BLaER1 (cell line): ENCODE measurements at regions not wholly inside any gene's neighbourhood (a gene's known extent, or its start where the extent isn't known, plus 50 kb on each side); places are given as distances from the start of the nearest gene placed in this dataset.

ENCODE experiments used
- H3K27ac ChIP-seq: shearing (Covaris generic); formaldehyde crosslinking; 2 replicates; pipeline ENCODE4 v1.8.1; 2022
- H3K27me3 ChIP-seq: shearing (Covaris generic); formaldehyde crosslinking; 2 replicates; pipeline ENCODE4 v1.8.1; 2022
- H3K36me3 ChIP-seq: shearing (Covaris generic); formaldehyde crosslinking; 2 replicates; pipeline ENCODE4 v1.8.1; 2022
- H3K4me1 ChIP-seq: shearing (Covaris generic); formaldehyde crosslinking; 2 replicates; pipeline ENCODE4 v1.8.1; 2022
- H3K4me2 ChIP-seq: shearing (Covaris generic); formaldehyde crosslinking; 2 replicates; pipeline ENCODE4 v1.8.1; 2022
- H3K4me3 ChIP-seq: shearing (Covaris generic); formaldehyde crosslinking; 2 replicates; pipeline ENCODE4 v1.8.1; 2022
- H3K9ac ChIP-seq: shearing (Covaris generic); formaldehyde crosslinking; 2 replicates; pipeline ENCODE4 v1.8.1; 2022
- H3K9me3 ChIP-seq: shearing (Covaris generic); formaldehyde crosslinking; 2 replicates; pipeline ENCODE4 v1.8.1; 2022
- H4K20me1 ChIP-seq: shearing (Covaris generic); formaldehyde crosslinking; 2 replicates; pipeline ENCODE4 v1.8.1; 2022
- Cebpa-rat ChIP-seq: shearing (Covaris generic); IDR thresholded peaks from 2 replicates; pipeline ENCODE4 v1.8.1; 2022

DNA sequence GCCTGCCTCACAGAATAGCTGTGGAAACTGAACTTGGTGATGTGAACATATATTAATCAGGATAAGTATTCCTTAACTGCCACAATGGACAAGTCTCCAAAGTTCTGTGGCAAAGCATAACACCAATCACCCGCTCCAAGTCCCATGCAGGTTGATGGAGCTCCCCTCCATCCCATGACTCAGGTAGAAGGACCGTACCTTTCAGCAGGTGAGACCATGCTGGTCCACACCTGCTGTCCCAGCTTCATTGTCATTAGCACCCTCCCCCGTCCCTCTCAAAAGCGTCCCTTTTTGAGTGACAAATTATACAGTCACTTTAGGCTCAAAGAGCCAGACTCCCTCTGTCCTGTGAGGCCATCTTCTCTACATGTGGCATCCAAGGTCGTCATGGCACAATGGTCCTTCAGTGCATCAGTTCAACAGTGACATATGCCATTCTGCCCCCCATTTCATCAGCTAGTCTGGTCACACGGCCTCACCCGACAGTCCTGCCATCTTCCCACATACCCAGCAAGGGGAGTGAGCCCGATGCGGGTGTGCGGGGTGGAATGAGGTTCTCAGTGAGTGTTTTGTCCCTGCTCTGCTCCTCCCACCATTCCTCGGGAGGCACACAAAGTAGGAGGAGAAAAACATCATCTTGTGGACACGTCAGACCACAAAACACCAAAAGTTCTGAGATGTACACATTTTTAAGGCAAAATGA is 136.7 kb upstream of the MYCN start:
- Histone ChIP-seq H3K4me3 (no peak overlapping the region), H4K20me1 (no peaks in the 10 kb centered on the region), H3K9ac (no peak overlapping the region), H3K4me1 (peaks cover 12% of the 10 kb centered on the region), H3K27ac (no peak overlapping the region), H3K36me3 (no peaks in the 10 kb centered on the region), H3K4me2 (no peak overlapping the region), H3K9me3 (no peaks in the 10 kb centered on the region), H3K27me3 (no peaks in the 10 kb centered on the region)
- TF ChIP-seq Cebpa-rat, result no peak

DNA sequence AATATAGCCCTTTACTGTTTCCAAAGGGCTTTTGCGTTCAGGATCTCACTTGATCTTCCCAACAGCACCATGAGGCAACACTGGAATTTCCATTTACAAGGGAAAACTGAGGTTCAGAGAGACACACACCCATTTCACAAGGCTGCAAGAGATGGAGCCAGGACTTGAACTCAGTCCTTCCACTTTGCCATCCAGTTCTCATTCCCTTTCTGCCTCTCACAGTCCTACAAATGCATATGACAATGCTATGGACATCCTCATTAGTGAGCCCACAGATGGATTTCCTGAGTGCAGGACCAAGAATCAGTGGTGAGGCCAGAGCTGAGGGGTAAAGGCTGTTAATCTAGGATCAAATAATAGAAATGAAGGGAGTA is 136.1 kb upstream of the MYCN start:
- no peaks in the 10 kb centered on the region for H3K36me3 ChIP-seq
- TF ChIP-seq Cebpa-rat, result no peak
- no peaks in the 10 kb centered on the region for H3K9me3 ChIP-seq
- no peak overlapping the region for H3K4me2 ChIP-seq
- no peaks in the 10 kb centered on the region for H4K20me1 ChIP-seq
- H3K27me3 ChIP-seq, result no peaks in the 10 kb centered on the region
- no peak overlapping the region for H3K27ac ChIP-seq
- H3K4me1 ChIP-seq, result peaks cover 17% of the 10 kb centered on the region
- no peak overlapping the region for H3K4me3 ChIP-seq
- H3K9ac ChIP-seq, result no peak overlapping the region

DNA sequence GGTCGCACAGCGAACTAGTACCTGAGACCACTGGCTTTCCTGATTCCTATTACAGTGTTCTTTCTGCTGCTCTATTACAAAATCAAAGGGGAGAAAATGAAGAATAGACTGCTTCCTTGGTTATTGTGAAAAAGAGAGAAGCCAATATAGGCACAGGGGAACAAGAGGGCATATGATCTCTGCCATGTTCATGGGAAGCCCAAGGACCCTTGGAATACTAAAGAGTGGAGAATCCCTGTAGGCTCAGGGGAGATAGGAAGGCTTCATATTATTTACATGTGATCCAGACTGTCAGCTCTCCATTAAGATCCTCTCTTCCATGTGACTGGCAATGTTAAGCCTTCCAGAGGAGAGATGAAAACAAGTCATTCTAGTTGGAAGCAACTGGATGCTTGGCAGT is 135.7 kb upstream of the MYCN start:
- Histone ChIP-seq H3K27me3 (no peaks in the 10 kb centered on the region), H3K4me3 (no peak overlapping the region)

DNA sequence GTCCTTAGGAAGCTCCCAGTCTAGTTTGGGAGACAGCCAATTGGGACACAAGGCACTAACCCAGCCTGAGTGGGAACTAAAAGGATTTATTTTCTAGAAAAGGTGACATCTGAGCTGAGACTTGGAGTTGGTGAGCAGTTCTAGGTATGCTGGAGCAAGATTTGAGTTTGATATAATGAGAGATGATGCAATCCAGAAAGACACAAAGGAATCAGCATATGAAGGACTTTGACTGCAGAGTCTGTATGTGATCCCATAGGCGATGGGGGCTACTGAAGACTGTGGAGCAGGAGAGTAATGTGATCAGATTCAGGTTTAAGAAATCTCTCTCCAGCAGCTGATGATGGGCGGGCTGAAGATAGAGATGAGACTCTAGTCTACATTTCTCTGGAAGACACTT is 135.1 kb upstream of the MYCN start:
- H3K9me3 ChIP-seq, result no peaks in the 10 kb centered on the region
- H4K20me1 ChIP-seq, result no peaks in the 10 kb centered on the region
- no peak overlapping the region for H3K4me2 ChIP-seq
- peaks cover 17% of the 10 kb centered on the region for H3K4me1 ChIP-seq
- no peaks in the 10 kb centered on the region for H3K36me3 ChIP-seq
- no peaks in the 10 kb centered on the region for H3K27me3 ChIP-seq
- no peak overlapping the region for H3K27ac ChIP-seq
- H3K4me3 ChIP-seq, result no peak overlapping the region
- H3K9ac ChIP-seq, result no peak overlapping the region
- TF ChIP-seq Cebpa-rat, result no peak

More for the DNA sequence above, 135.7 kb upstream of the MYCN start:
- no peaks in the 10 kb centered on the region for H4K20me1 ChIP-seq
- H3K9ac ChIP-seq, result no peak overlapping the region
- H3K27ac ChIP-seq, result no peak overlapping the region
- peaks cover 17% of the 10 kb centered on the region for H3K4me1 ChIP-seq
- no peak overlapping the region for H3K4me2 ChIP-seq
- TF ChIP-seq Cebpa-rat, result no peak
- H3K36me3 ChIP-seq, result no peaks in the 10 kb centered on the region
- H3K9me3 ChIP-seq, result no peaks in the 10 kb centered on the region

DNA sequence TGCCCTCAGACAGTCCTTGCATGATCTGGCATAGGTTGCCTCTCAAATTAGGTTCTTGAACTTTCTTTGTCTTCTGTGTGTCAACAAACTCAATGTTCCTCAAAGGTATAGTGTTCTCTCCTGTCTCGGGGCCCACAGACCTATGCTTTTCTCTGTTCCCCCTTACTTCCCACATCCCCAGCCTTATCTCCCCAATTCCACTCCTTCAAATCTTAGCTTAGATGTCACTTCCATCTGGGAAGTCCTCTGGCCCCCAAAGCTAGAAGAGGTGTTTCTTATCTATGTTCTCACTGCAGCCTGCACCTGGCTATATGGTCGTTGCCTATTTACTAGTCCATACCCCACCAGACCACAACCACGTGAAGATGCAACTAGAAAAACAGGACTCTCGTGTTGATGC is 134.6 kb upstream of the MYCN start:
- Histone ChIP-seq H4K20me1 (no peaks in the 10 kb centered on the region), H3K9ac (no peak overlapping the region), H3K4me3 (no peak overlapping the region), H3K36me3 (no peaks in the 10 kb centered on the region), H3K4me2 (no peak overlapping the region), H3K9me3 (no peaks in the 10 kb centered on the region), H3K4me1 (peaks cover 17% of the 10 kb centered on the region), H3K27me3 (no peaks in the 10 kb centered on the region), H3K27ac (no peak overlapping the region)
- TF ChIP-seq Cebpa-rat, result no peak

DNA sequence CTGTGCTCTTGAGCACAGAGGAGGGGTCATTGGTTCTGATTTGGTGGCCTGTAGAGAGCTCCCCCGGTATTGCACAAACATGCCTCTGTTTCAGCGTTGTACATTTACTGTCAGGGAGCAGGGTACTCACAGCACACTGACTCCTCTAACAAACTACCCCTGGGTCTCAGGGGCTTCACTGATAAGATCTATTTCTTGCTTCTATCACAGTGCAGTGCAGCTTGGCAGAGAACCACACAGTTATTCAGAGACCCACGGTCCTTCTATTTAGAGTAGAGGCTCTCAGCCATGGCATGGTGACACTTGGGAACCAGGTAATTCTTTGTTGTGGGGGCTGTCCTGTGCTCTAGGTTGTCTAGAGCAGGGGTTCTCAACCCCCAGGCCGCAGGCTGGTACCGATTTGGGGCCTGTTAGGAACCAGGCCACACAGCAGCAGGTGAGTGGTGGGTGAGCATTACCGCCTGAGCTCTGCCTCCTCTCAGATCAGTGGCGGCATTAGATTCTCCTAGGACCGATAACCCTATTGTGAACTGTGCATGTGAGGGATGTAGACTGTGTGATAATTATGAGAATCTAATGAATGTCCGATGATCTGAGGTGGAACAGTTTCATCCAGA is 133.4 kb upstream of the MYCN start:
- Histone ChIP-seq H3K9ac (no peak overlapping the region), H3K4me1 (peaks cover 13% of the 10 kb centered on the region), H3K9me3 (no peaks in the 10 kb centered on the region), H3K4me3 (no peak overlapping the region), H3K36me3 (no peaks in the 10 kb centered on the region), H3K27ac (no peak overlapping the region), H3K27me3 (no peaks in the 10 kb centered on the region), H4K20me1 (no peaks in the 10 kb centered on the region), H3K4me2 (no peak overlapping the region)
- no peak for TF ChIP-seq Cebpa-rat

DNA sequence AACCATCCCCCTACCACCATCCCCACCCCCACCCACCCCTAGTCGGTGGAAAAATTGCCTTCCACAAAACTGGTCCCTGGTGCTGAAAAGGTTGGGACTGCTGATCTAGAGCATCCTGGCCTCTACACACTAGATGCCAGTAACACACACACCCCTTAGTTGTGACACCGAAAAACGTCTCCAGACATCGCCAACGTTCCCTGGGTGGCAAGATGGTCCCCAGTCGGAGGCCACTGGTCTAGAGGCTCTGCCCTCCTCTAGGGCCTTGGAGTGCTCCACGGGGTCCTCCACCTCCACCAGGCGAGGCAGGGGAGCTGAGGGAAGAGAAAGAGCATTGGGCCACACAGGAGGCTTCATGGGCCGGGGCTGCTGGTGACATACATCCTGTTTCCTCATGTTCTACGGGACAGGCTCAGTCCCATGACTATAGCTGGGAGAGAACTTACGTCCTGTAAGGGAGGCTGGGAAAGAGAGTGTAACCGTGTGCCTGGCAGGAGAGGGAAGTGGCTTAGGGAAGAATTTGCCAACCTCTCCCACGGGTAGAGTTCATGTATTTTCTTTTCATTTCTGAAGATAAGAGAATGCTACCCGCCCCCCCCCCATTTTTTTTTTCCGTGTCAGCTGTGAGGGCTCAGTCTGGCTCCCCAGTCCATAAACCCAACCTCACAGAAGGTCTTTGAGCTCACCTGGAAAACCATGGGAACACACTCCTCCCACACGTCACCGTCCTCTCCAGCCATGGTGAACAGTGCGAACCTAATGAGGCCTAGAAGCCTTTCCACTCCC is 132.7 kb upstream of the MYCN start:
- H3K4me2 ChIP-seq, result no peak overlapping the region; the same call in 1 of the 2 replicates
- no peak overlapping the region for H3K27ac ChIP-seq
- H3K27me3 ChIP-seq, result no peaks in the 10 kb centered on the region
- H3K9me3 ChIP-seq, result no peaks in the 10 kb centered on the region
- H3K9ac ChIP-seq, result no peak overlapping the region
- peaks cover 13% of the 10 kb centered on the region for H3K4me1 ChIP-seq
- no peaks in the 10 kb centered on the region for H4K20me1 ChIP-seq
- TF ChIP-seq Cebpa-rat, result no peak
- no peaks in the 10 kb centered on the region for H3K36me3 ChIP-seq
- H3K4me3 ChIP-seq, result no peak overlapping the region

DNA sequence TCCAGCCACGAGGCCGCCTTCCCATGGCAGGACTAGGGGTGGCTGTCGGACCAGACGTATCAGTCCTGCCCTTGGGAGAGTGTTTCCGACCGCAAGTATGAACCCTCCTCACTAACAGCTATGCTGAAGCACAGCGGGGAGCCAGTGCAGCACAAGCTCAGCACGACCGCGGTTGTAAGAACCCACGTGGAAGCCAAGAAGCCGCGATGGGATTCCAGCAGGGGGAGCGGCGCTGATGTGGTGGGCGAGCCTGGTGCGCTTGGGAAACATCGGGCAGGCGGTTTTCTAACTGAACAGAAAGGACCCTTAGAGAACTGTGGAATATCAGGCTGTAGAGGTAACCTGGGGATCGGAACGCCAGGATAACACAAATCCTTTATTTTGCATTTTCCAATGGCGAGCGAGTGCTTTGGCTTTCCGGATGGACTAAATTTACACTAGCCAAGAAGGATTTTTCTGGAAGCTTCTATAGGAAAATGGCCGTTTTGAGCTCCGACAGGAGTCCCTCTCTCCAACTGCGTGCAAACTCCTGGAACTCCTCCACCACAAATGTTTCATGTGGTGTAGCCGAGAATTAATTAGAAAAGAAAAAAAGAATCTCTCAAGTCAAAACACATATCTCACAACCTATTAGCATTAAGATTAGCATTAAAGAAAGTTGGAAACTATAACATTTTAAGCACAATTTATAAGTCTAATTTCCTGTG is 132.0 kb upstream of the MYCN start:
- no peaks in the 10 kb centered on the region for H3K27me3 ChIP-seq
- H3K9me3 ChIP-seq, result no peaks in the 10 kb centered on the region
- no peaks in the 10 kb centered on the region for H4K20me1 ChIP-seq
- H3K36me3 ChIP-seq, result no peaks in the 10 kb centered on the region
- H3K4me1 ChIP-seq, result peaks cover 13% of the 10 kb centered on the region
- H3K4me2 ChIP-seq, result peak overlapping the region; percentile 71
- TF ChIP-seq Cebpa-rat, result no peak
- no peak overlapping the region for H3K4me3 ChIP-seq
- H3K9ac ChIP-seq, result no peak overlapping the region
- peak overlapping the region; percentile 51; the same call in 1 of the 2 replicates for H3K27ac ChIP-seq

DNA sequence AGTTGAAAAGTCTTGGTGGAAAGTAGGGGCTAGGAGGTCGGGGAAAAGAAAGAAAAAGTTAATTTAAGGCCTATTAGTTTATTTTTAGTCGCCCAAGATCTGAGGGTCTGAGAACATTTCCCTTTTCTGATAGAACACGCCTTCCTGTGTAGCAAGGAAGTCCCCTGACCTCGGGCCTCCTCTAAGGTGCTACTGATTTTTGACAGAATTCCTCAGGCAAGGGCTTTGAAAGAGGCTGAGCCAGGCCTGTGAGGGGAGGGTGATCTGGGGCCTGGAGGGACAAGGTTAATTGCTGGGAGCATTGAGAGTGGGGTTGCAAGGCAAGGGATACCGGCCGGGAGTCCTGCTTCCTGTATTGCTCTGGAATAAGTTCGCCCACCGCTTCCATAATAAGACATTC is 131.4 kb upstream of the MYCN start:
- Histone ChIP-seq H3K4me2 (peak overlapping the region; percentile 71), H3K9ac (no peak overlapping the region), H4K20me1 (no peaks in the 10 kb centered on the region), H3K4me3 (no peak overlapping the region), H3K27me3 (no peaks in the 10 kb centered on the region), H3K27ac (peak overlapping the region; percentile 51; the same call in 1 of the 2 replicates), H3K36me3 (no peaks in the 10 kb centered on the region), H3K9me3 (no peaks in the 10 kb centered on the region), H3K4me1 (peaks cover 13% of the 10 kb centered on the region)
- TF ChIP-seq Cebpa-rat, result no peak

DNA sequence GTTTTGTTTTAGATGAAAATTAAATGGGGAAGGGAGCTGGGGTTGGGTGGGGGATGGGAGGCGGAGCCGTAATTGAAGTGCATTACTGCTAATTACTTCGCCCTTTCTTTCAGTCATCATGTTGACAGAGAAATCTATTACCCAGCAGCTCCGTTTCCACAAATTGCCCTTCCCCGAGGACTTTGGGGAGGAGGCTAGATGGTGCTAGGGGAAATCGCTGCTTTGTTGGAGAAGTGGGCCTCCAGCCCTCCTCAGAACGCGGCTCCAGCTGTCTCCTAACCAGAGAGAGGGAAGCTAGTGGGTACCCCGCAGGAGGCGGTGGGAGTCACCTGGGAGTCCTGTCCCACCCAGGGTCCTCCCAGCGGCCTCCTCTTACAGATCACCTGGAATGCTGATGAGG is 130.9 kb upstream of the MYCN start:
- H3K9ac ChIP-seq, result no peak overlapping the region
- H4K20me1 ChIP-seq, result no peaks in the 10 kb centered on the region
- H3K9me3 ChIP-seq, result no peaks in the 10 kb centered on the region
- H3K4me1 ChIP-seq, result peaks cover 13% of the 10 kb centered on the region
- H3K27me3 ChIP-seq, result no peaks in the 10 kb centered on the region
- TF ChIP-seq Cebpa-rat, result no peak
- peak overlapping the region; percentile 71; the same call in 1 of the 2 replicates for H3K4me2 ChIP-seq
- H3K36me3 ChIP-seq, result no peaks in the 10 kb centered on the region
- H3K27ac ChIP-seq, result no peak overlapping the region
- no peak overlapping the region for H3K4me3 ChIP-seq
